B cell (primary cell): ENCODE measurements at regions not wholly inside any gene's neighbourhood (a gene's known extent, or its start where the extent isn't known, plus 50 kb on each side); places are given as distances from the start of the nearest gene placed in this dataset.

Source experiments
- ATAC-seq: fragments of 200-7000 bp; cut with Tn5 transposase; one replicate; pipeline ENCODE4 v1.10.0; 2021; ENCODE audit warnings: low read depth, mild to moderate bottlenecking, moderate number of reproducible peaks, moderate library complexity
- CTCF ChIA-PET: fragments of 350-600 bp; sonication (Branson Sonifier 250); formaldehyde crosslinking; loops from one replicate; lab custom pipeline; 2021; ENCODE audit warnings: antibody characterized with exemption, inconsistent platforms; lab: Charles Lee
- POLR2A ChIA-PET: fragments of 350-600 bp; sonication (Branson Sonifier 250); formaldehyde crosslinking; loops from one replicate; lab custom pipeline; 2021; ENCODE audit warnings: antibody characterized with exemption; lab: Charles Lee
- DNase-seq: peaks from one replicate; pipeline ENCODE4 v3.0.0; 2013
- H2AFZ ChIP-seq: 2 replicates; pipeline ENCODE4 v1.6.1; 2012; ENCODE audit warnings: mild to moderate bottlenecking, low read depth, low read length; ENCODE audit not compliant: insufficient read depth, poor library complexity, severe bottlenecking
- H3K27ac ChIP-seq, 2 donors: 1 replicate in 1 of 2; 2 replicates in 1 of 2; pipeline ENCODE4 v1.5.1; 2012 to 2013; ENCODE audit warnings: low read length in 2 of 2, mild to moderate bottlenecking in 2 of 2, moderate library complexity in 1 of 2
- H3K27me3 ChIP-seq, 4 experiments: fragments of 200-600 bp in 1 of 4; sonication (generic) in 1 of 4; replicated peaks in 1 of 4; 1 replicate in 2 of 4; 2 replicates in 2 of 4; pipeline versions ENCODE4 v1.6.1 to v1.7.0; 2013 to 2016; ENCODE audit warnings: low read length in 3 of 4, mild to moderate bottlenecking in 2 of 4, mixed read lengths in 1 of 4, moderate library complexity in 1 of 4; ENCODE audit not compliant: insufficient read depth in 4 of 4, control insufficient read depth in 3 of 4; ENCODE audit errors: control extremely low read depth in 1 of 4
- H3K36me3 ChIP-seq, 2 experiments: replicated peaks in 1 of 2; 1 replicate in 1 of 2; 2 replicates in 1 of 2; pipeline versions ENCODE4 v1.6.1 to v1.7.1; 2013; ENCODE audit warnings: low read length in 1 of 2; ENCODE audit not compliant: insufficient read depth in 2 of 2, control insufficient read depth in 1 of 2; ENCODE audit errors: control extremely low read depth in 1 of 2, extremely low read depth in 1 of 2
- H3K4me1 ChIP-seq, 2 donors: fragments of 200-600 bp in 1 of 2; sonication (generic) in 1 of 2; 1 replicate in 1 of 2; 2 replicates in 1 of 2; pipeline versions ENCODE4 v1.5.1 to v1.6.1; 2013 to 2017; ENCODE audit warnings: low read length in 2 of 2; ENCODE audit not compliant: control insufficient read depth in 2 of 2, insufficient read depth in 2 of 2
- H3K4me2 ChIP-seq: replicated peaks from 2 replicates; pipeline ENCODE3; 2012; ENCODE audit warnings: mild to moderate bottlenecking, low read depth, low read length; ENCODE audit not compliant: poor library complexity, severe bottlenecking
- H3K4me3 ChIP-seq, 5 experiments: fragments of 200-600 bp in 1 of 5; sonication (generic) in 1 of 5; 1 replicate in 3 of 5; 2 replicates in 2 of 5; pipeline versions ENCODE4 v1.5.1 to v1.7.0; 2011 to 2016; ENCODE audit warnings: low read length in 4 of 5, mild to moderate bottlenecking in 4 of 5, low read depth in 2 of 5, control low read depth in 1 of 5, moderate library complexity in 1 of 5; ENCODE audit not compliant: insufficient read depth in 1 of 5; ENCODE audit errors: control extremely low read depth in 1 of 5, extremely low read depth in 1 of 5
- H3K79me2 ChIP-seq: fragments of 200-600 bp; sonication (generic); one replicate; pipeline ENCODE4 v1.6.0; 2016; ENCODE audit warnings: low read length; ENCODE audit not compliant: control insufficient read depth, insufficient read depth
- H3K9ac ChIP-seq: fragments of 200-600 bp; sonication (generic); 2 replicates; pipeline ENCODE4 v1.6.1; 2017; ENCODE audit warnings: mild to moderate bottlenecking, low read length, moderate library complexity
- H3K9me3 ChIP-seq, 3 donors: one replicate each; pipeline versions ENCODE4 v1.6.1 to v1.7.1; 2013; ENCODE audit warnings: low read length in 2 of 3; ENCODE audit not compliant: control insufficient read depth in 2 of 3, insufficient read depth in 1 of 3; ENCODE audit errors: control extremely low read depth in 1 of 3
- H4K20me1 ChIP-seq: 2 replicates; pipeline ENCODE4 v1.6.0; 2012; ENCODE audit warnings: mild to moderate bottlenecking, low read length; ENCODE audit not compliant: insufficient read depth, control insufficient read depth, poor library complexity, severe bottlenecking
- H3K27ac Mint-ChIP-seq: one replicate; pipeline ENCODE4 v1.8.0; 2021; ENCODE audit warnings: mixed read lengths
- H3K27me3 Mint-ChIP-seq: one replicate; pipeline ENCODE4 v1.8.0; 2021; ENCODE audit warnings: mixed read lengths
- H3K4me1 Mint-ChIP-seq: one replicate; pipeline ENCODE4 v1.8.0; 2021; ENCODE audit warnings: mixed read lengths
- H3K4me3 Mint-ChIP-seq: one replicate; pipeline ENCODE4 v1.8.0; 2021; ENCODE audit warnings: mixed read lengths
- H3K9me3 Mint-ChIP-seq: one replicate; pipeline ENCODE4 v1.8.0; 2022; ENCODE audit warnings: mixed read lengths; ENCODE audit not compliant: insufficient read depth
- CTCF ChIP-seq: fragments of 200-600 bp; IDR thresholded peaks from one replicate; pipeline ENCODE4 v1.8.0; 2022; ENCODE audit warnings: antibody characterized with exemption, mild to moderate bottlenecking
- EZH2 ChIP-seq: IDR thresholded peaks from 2 replicates; pipeline ENCODE4 v1.6.1; 2012; ENCODE audit warnings: borderline replicate concordance, low read depth, mild to moderate bottlenecking, moderate library complexity, low read length; ENCODE audit not compliant: insufficient read depth, poor library complexity, severe bottlenecking
- WGBS: methylation state at CpG from one replicate; pipeline ENCODE4 v1.1.5; 2013; ENCODE audit warnings: missing lambda C conversion rate; ENCODE audit not compliant: insufficient coverage; 5-methylcytosine and 5-hydroxymethylcytosine counted together
- intact Hi-C: fragments of 100-400 bp; cut with micrococcal nuclease; formaldehyde crosslinking; loops from one replicate; pipeline ENCODE4 v1.10.0; 2022

DNA sequence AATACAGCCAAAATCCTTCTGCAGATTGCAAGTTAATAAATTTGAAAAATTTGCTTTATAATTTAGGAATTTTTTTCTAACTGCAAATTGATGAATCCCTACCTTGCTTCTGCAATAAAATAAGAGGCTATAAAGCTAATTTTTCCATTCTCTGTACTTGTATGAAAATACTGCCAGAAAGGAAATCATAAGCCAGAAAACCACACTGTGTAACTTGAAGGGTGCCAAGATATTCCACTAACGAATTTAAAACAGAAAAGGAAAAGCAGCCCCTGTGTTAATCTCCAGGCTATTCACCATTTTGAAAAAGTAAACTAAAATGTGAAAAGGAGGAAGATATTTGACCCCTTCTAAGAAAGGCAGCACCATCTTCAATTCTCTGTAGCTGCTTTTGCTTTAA is 557.9 kb upstream of the ZNF385D start:
- H3K27ac Mint-ChIP-seq, result no peak overlapping the region
- TF ChIP-seq CTCF (no peak), EZH2 (no peak)
- DNase-seq (no peak), ATAC-seq (no peak)
- no CpG with 5 or more reads among the region's 1 CpG for WGBS
- Histone ChIP-seq H3K36me3 (no peaks in the 10 kb centered on the region), H3K79me2 (no peaks in the 10 kb centered on the region), H3K27ac (no peak overlapping the region), H3K27me3 (no peaks in the 10 kb centered on the region), H3K4me2 (no peak overlapping the region), H4K20me1 (no peaks in the 10 kb centered on the region), H2AFZ (no peak overlapping the region), H3K9ac (no peak overlapping the region), H3K9me3 (no peaks in the 10 kb centered on the region), H3K4me3 (no peak overlapping the region), H3K4me1 (no peaks in the 10 kb centered on the region)
- intact Hi-C loops, result no loop called here
- no peaks in the 10 kb centered on the region for H3K27me3 Mint-ChIP-seq
- H3K4me3 Mint-ChIP-seq, result no peak overlapping the region
- POLR2A ChIA-PET, result no interaction called here
- CTCF ChIA-PET, result no interaction called here
- H3K9me3 Mint-ChIP-seq, result peaks cover 3% of the 10 kb centered on the region
- no peaks in the 10 kb centered on the region for H3K4me1 Mint-ChIP-seq

GRCh38 chr3:22315925-22316324 is 564.9 kb upstream of the ZNF385D start:
- Mint-ChIP-seq H3K27ac (no peak overlapping the region), H3K4me1 (no peaks in the 10 kb centered on the region), H3K9me3 (no peaks in the 10 kb centered on the region), H3K4me3 (no peak overlapping the region), H3K27me3 (no peaks in the 10 kb centered on the region)
- H3K27me3 ChIP-seq, result no peaks in the 10 kb centered on the region
- no peaks in the 10 kb centered on the region for H4K20me1 ChIP-seq
- H2AFZ ChIP-seq, result no peak overlapping the region
- no peaks in the 10 kb centered on the region for H3K36me3 ChIP-seq
- H3K9me3 ChIP-seq, result no peaks in the 10 kb centered on the region
- H3K4me1 ChIP-seq, result no peaks in the 10 kb centered on the region
- no peak overlapping the region for H3K9ac ChIP-seq
- ChIA-PET POLR2A (no interaction called here), CTCF (no interaction called here)
- H3K79me2 ChIP-seq, result no peaks in the 10 kb centered on the region
- no peak overlapping the region for H3K4me3 ChIP-seq
- H3K27ac ChIP-seq, result no peak overlapping the region
- ATAC-seq (no peak), DNase-seq (no peak)
- WGBS, result 86% methylated on average over 1 of the region's 1 CpG
- intact Hi-C loops, result no loop called here
- no peak overlapping the region for H3K4me2 ChIP-seq
- TF ChIP-seq EZH2 (no peak), CTCF (no peak)
